Fibroblast of peridontal ligament (primary cell): ENCODE measurements at regions not wholly inside any gene's neighbourhood (a gene's known extent, or its start where the extent isn't known, plus 50 kb on each side); places are given as distances from the start of the nearest gene placed in this dataset.

ENCODE experiments used
- DNase-seq: peaks from one replicate; pipeline ENCODE4 v3.0.0-alpha.2; 2010; ENCODE audit errors: extremely low read depth

DNA sequence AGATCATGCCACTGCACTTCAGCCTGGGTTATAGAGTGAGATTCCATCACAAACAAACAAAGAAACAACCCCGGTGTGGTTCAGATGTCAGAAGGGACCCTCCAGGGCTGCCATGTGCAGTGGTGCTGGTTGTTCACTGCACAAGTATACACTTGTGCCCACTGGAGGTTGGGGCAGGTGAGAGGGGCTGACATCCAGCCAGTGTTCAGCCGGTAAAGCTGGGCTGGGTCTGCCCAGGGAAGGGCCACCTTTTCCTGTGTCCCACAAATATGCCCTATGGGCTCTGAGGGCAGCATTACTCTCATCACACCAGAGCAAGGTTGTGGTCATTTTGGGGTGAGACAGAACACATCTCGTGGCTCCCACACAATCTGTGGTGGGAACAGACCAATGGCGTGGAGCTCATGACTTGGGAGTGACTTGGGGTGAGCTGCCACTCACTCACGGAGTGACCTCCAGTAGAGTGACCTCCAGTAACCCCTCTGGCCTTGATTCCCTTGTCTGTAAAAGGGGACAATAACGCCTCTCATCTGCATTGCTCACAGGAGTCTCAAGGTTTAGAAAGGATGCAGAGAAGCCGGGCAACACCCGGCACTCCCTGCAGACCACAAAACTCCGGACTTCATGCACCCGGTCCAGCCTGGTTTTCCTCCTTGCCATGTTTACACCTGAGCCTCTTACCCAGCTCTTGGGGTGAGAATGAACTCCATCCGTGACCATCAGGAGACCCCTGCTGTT lies 69.0 kb upstream of the VRK1 start:
- no peak for DNase-seq

DNA sequence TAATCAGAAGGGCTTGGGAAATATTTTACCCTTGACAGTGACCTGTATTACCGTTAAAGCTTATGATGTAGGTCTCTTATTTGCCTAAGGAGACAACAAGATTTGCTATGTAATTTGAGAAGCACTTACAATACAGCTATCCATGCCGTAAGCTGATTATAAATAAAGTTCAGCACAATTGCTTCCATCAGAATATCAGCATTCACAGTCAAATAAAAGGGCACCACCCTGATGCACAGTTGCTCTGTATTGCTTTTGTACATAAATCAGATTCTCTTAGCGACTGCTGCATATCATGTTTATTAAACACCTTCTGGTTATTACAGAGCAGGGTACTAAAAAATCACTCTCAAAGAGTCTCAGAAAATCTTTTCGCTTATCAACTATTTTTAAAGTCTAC lies 67.3 kb upstream of the VRK1 start:
- DNase-seq = no peak

DNA sequence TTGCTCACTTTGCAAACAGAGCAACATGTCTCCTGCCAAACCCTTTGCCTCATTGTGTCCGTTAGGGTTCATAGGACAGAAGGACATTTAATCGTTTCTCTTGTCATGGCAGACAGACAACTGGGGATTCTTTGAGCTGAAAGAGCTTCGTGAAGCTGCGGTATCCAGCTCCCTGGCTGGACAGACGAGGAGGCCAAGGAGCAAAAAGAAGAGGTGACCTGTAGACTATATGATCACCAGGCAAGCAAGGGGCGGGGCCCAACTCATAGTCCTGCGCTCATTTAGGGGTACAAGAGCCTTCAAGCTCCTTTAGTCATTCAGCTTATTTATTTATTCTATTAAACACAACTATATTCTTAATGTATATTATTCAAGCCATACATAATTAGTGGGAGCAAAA lies 66.8 kb upstream of the VRK1 start:
- no peak for DNase-seq

DNA sequence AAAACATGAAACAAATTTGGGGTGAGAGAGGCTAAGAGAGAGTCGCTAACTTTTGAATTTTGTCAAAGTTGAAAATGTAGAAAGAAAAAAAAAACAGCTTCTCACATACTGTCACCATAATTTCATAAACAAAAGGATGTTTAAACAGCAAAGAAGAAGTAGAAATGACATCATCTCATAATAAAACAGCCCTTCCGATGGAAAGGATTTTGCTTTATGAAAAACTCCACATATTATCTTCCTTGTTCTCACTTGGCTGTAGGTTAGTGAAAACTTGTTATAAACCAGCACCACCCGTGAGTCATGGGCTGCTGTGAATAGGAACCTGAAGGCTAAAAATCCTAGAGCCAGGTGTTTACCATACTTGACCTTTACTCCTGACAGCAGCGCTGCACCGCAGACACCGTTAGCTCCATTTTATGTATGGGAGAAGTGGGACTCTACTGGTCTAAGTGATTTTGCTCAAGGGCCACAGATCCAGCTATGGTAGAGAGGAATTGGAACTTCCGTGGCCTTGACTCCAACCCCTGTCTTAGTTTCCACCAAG lies 63.0 kb upstream of the VRK1 start:
- no peak for DNase-seq

DNA sequence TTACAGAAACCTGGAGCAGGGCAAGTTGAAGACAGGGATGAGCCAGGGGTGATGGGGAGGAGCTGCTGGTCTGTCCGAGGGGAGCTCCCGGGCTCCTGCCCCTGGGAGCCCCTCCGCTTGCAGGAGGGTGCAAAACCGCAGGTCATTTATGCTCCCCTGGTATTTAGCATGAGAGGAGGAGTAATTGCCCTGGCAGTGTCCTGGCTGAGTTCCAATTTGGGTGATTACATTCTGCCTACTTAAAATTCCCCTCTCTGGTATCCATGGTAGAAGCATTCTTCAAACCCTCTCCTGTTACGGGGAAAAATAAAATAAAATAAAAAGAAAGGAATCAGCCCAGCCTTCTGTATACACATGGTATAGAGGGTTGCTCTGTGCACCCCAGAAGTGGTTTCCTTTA lies 61.7 kb upstream of the VRK1 start:
- no peak for DNase-seq

DNA sequence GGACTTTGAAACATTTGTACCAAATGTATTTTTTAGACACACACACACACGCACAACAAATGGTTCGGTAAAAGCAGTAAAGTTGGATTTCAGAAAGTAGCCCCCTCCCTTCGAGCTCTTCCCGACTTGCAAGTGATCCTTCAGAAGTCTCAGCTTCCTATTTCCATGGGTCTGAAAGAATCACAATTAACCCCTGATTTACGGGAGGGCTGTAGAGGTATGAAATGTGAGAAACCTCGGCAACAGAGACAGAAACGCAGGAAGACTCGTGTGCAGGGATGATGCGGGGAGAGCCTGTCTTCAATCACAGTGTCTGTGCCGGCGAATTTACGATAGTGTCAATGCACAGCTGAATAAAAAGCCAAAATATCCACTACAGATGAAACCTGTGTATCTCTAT lies 60.7 kb upstream of the VRK1 start:
- no peak for DNase-seq

DNA sequence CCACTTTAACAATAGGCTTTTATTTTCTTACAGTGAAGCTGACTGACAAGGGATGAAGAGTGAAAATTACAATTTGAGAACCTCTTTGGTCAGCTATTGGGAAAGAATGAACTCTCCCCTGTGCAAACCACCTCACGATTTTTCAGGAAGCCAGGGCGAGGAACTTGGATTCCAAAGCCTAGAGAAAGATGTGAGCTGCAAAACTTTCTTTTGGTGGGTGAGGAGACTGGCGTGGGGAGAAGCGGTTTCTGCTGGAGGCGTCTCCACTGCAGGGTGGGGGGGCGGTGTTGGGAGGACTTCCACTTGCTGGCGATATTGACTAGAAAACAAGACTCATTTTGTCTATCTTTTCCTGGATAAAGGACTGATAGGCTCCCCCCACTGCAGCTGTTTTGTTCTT lies 59.3 kb upstream of the VRK1 start:
- no peak for DNase-seq

DNA sequence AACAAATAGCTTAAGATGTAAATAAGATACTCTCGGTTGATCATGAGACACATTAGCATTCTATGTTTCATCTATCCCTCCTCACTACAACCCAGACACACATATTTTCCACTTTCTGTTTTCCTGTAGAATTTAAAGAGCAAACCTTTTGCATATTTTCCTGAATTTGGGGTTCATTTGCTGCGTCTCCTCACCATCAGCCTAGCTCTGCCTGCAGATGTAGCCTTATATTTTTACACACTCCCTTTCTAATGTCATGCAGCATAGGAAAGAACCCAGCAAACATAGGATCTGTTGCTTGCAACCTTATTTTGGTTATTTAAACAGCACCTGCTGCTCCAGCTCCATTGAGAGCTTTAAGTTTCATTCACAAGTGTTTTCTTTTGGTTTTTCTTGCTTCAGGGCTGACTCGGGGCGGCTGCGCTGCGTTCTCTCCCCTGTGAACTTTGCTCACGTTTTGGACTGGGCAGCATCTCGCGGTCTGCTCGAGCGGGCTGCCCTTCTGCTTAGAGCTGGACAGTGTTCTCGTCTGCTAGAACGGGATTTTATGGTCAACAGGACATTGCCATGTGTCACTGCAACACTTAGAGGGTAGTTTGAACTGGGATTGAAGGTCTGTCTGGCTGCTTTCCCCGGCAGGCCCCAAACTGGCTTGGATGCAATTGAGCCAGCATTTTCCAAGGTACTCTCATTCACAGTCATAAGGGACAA lies 57.8 kb upstream of the VRK1 start:
- DNase-seq = no peak

DNA sequence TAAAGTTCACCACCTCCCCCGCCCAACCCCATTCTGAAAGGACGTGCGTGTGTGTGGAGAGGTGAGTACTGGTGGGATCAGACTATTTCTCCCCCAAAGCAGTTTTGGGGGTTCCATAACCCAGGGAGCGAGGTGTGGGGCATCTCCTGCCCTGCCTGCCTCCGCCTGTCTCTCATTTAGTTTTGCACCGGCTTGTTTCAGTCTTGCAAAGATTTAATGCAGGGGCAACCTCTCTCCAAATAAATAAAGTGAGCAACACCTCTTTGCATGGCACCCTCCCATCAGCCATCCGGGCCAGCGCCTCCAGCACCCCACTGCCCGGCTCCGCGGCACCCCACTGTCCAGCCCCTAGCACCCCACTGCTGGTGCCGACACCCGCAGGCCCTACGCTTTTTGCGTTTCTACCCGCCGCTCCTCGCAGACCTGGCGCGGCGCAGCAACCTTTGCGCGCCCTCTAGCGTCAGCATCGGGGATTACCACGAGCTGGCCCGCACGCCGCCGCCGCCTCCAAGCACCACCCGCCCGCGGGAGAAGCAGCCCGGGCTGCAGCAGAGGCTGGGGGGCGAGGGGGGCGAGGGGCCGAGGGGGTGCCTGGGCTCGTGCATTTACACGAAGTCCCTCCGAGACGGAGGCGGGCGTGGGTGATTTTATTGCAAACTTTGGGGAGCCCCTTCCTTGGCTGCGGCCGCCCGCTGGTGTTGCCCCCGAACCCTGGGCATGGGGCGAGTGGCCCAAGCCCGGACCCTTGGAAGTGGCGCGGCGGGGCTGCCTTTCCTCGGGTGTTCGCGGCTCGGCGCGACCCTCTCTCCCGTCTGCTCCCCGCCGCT lies 55.8 kb upstream of the VRK1 start:
- DNase-seq = peak; percentile 37

DNA sequence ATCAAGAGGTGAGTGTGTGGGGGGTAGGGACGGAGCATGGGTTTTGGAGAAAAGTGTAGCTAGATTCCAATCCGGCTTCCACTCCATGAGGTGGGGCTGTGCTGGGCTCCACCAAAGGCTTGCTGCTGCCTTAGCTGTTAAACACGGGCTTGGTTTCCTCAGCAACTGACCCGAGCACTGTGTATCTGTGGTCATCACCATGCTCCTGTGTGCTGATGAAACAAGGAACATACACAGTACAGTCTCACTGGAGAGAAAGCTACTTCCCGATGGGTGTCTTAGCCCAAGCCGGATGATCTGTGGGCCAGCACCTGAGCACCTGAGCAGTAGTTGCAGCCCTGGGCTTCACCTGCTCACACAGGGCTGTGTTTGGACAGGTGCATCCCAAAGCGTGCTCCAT lies 52.9 kb upstream of the VRK1 start:
- no peak for DNase-seq

DNA sequence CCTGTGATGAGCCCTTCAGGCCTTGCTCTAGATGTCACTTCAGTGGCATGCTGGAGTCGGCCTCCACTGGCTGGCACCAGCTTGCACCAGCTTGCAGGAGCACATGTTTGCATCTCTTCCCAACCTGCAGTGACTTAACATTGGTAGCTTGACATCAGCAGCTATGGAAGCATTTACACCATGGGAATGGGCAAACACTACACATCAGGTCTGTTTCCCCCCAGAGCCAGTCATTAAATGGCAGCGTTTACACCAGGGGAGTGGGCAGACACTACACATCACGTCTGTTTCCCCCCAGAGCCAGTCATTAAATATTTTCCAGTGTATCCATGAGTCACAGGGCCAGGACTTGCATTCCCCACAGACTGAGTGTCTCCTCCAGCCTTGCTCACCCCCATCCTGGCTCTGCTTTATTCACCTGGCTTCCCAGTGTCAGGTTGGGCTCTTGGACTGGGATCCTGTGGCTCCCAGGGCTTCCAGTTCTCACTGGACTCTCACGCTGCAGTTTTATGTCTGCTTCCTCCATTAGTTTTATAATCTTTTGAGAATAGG lies 51.6 kb upstream of the VRK1 start:
- DNase-seq = no peak

DNA sequence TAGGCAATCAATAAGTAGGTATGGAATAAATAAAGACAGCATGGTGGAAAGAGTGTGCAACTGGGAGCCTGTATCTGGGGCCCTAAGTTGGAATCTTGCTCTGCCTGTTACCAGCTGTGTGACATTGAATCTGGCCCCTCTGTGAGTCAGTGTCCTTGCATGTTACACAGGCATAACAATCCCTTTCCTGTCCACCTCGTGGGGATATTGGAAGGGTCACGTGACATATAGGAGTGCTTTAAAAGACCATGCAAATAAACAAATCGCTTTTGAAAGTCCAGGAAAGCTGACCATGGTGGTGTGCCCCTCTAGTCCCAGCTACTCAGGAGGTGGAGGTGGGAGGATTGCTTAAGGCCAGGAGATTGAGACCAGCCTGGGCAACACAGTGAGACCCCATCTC lies 51.1 kb upstream of the VRK1 start:
- no peak for DNase-seq

DNA sequence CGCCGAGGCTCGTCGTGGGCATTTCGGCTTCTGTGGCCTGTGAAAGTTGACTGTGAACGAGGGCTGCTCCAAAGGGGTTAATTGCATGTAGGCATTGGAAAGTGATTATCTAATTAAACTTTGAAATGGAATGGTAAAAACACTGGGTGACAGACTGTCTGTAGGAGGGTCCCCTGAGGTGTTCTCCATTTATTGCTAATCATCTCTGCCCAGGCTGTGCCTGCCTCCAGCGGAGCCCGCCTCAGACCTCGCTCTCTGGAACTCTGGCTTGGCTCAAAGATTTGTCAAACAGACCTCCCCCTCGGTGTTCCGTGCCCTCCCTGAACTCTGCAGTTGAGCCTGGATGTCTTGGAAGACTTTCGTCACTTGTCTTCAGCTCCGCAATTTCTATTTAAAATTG lies 50.2 kb upstream of the VRK1 start:
- DNase-seq = no peak
